WTC11 (cell line): ENCODE measurements at regions not wholly inside any gene's neighbourhood (a gene's known extent, or its start where the extent isn't known, plus 50 kb on each side); places are given as distances from the start of the nearest gene placed in this dataset.
A peak's percentile ranks its signal among the peaks of the same experiment; 100 is the strongest.

Experiments
- ELF4 ChIP-seq: sonication (generic); formaldehyde crosslinking; IDR thresholded peaks from 2 replicates; pipeline ENCODE4 v1.8.1; 2022; ENCODE audit warnings: low read depth, mild to moderate bottlenecking, moderate library complexity, missing genetic modification reagents
- PRRX2 ChIP-seq: fragments of 250-450 bp; sonication (Bioruptor Pico); IDR thresholded peaks from 2 replicates; pipeline ENCODE4 v1.8.0; 2021; ENCODE audit warnings: mild to moderate bottlenecking
- RORB ChIP-seq: fragments of 250-450 bp; sonication (Bioruptor Pico); IDR thresholded peaks from 2 replicates; pipeline ENCODE4 v1.9.0; 2021; ENCODE audit warnings: mild to moderate bottlenecking
- ZNF423 ChIP-seq: fragments of 250-450 bp; sonication (Bioruptor Pico); IDR thresholded peaks from 2 replicates; pipeline ENCODE4 v2.1.2; 2022; ENCODE audit warnings: mild to moderate bottlenecking, moderate library complexity
- TF ChIP-seq, protein P1 (sequence below): sonication (generic); formaldehyde crosslinking; IDR thresholded peaks from 2 replicates; pipeline ENCODE4 v1.8.0; 2023; ENCODE audit warnings: mild to moderate bottlenecking, missing genetic modification reagents
- TF ChIP-seq, protein P2 (sequence below): sonication (generic); formaldehyde crosslinking; IDR thresholded peaks from 2 replicates; pipeline ENCODE4 v1.8.1; 2022; ENCODE audit warnings: low read depth, missing genetic modification reagents, borderline replicate concordance
- TF ChIP-seq, protein P3 (sequence below): sonication (generic); formaldehyde crosslinking; conservative IDR thresholded peaks from 2 replicates; pipeline ENCODE4 v1.8.1; 2023; ENCODE audit warnings: mild to moderate bottlenecking, low read depth, missing genetic modification reagents, moderate library complexity
- TF ChIP-seq, protein P4 (sequence below): sonication (generic); formaldehyde crosslinking; IDR thresholded peaks from 2 replicates; pipeline ENCODE4 v1.8.1; 2023; ENCODE audit warnings: mild to moderate bottlenecking, moderate library complexity, missing genetic modification reagents
- TF ChIP-seq, protein P5 (sequence below): sonication (generic); formaldehyde crosslinking; IDR thresholded peaks from 2 replicates; pipeline ENCODE4 v1.8.0; 2022; ENCODE audit warnings: mild to moderate bottlenecking, missing genetic modification reagents
- TF ChIP-seq, protein P6 (sequence below): fragments of 250-450 bp; sonication (Bioruptor Pico); IDR thresholded peaks from 2 replicates; pipeline ENCODE4 v1.9.0; 2021; ENCODE audit warnings: mild to moderate bottlenecking, borderline replicate concordance
- TF ChIP-seq, protein P7 (sequence below): sonication (generic); formaldehyde crosslinking; IDR thresholded peaks from 2 replicates; pipeline ENCODE4 v1.8.1; 2023; ENCODE audit warnings: mild to moderate bottlenecking, missing genetic modification reagents, moderate library complexity
- TF ChIP-seq, protein P8 (sequence below): sonication (generic); formaldehyde crosslinking; IDR thresholded peaks from 2 replicates; pipeline ENCODE4 v1.8.0; 2022; ENCODE audit warnings: missing genetic modification reagents

DNA sequence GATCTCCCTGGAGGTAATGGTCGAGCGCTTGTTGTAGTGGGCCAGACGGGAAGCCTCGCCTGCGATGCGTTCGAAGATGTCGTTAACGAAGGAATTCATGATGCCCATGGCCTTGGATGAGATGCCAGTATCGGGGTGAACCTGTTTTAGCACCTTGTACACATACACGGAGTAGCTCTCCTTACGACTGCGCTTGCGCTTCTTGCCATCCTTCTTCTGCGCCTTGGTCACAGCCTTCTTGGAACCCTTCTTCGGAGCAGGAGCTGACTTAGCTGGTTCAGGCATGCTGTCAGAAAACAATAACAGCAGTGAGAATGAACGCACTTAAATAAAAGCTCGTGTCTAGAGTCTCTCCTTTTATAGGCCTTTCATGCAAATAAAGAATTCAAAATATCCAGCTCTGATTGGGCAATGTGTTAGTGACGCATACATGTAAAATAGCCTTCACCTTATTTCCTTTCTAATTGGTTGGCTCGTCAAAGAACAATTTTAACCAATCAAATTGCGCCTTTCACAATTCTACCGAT, 129.2 kb downstream of the HFE start (continued):
- TF ChIP-seq, protein P1, sequence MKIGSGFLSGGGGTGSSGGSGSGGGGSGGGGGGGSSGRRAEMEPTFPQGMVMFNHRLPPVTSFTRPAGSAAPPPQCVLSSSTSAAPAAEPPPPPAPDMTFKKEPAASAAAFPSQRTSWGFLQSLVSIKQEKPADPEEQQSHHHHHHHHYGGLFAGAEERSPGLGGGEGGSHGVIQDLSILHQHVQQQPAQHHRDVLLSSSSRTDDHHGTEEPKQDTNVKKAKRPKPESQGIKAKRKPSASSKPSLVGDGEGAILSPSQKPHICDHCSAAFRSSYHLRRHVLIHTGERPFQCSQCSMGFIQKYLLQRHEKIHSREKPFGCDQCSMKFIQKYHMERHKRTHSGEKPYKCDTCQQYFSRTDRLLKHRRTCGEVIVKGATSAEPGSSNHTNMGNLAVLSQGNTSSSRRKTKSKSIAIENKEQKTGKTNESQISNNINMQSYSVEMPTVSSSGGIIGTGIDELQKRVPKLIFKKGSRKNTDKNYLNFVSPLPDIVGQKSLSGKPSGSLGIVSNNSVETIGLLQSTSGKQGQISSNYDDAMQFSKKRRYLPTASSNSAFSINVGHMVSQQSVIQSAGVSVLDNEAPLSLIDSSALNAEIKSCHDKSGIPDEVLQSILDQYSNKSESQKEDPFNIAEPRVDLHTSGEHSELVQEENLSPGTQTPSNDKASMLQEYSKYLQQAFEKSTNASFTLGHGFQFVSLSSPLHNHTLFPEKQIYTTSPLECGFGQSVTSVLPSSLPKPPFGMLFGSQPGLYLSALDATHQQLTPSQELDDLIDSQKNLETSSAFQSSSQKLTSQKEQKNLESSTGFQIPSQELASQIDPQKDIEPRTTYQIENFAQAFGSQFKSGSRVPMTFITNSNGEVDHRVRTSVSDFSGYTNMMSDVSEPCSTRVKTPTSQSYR (CRISPR knock-in tag) = no peak
- TF ChIP-seq, protein P2, sequence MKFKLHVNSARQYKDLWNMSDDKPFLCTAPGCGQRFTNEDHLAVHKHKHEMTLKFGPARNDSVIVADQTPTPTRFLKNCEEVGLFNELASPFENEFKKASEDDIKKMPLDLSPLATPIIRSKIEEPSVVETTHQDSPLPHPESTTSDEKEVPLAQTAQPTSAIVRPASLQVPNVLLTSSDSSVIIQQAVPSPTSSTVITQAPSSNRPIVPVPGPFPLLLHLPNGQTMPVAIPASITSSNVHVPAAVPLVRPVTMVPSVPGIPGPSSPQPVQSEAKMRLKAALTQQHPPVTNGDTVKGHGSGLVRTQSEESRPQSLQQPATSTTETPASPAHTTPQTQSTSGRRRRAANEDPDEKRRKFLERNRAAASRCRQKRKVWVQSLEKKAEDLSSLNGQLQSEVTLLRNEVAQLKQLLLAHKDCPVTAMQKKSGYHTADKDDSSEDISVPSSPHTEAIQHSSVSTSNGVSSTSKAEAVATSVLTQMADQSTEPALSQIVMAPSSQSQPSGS (CRISPR knock-in tag) = no peak
- TF ChIP-seq, protein P3, sequence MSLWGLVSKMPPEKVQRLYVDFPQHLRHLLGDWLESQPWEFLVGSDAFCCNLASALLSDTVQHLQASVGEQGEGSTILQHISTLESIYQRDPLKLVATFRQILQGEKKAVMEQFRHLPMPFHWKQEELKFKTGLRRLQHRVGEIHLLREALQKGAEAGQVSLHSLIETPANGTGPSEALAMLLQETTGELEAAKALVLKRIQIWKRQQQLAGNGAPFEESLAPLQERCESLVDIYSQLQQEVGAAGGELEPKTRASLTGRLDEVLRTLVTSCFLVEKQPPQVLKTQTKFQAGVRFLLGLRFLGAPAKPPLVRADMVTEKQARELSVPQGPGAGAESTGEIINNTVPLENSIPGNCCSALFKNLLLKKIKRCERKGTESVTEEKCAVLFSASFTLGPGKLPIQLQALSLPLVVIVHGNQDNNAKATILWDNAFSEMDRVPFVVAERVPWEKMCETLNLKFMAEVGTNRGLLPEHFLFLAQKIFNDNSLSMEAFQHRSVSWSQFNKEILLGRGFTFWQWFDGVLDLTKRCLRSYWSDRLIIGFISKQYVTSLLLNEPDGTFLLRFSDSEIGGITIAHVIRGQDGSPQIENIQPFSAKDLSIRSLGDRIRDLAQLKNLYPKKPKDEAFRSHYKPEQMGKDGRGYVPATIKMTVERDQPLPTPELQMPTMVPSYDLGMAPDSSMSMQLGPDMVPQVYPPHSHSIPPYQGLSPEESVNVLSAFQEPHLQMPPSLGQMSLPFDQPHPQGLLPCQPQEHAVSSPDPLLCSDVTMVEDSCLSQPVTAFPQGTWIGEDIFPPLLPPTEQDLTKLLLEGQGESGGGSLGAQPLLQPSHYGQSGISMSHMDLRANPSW = no peak
- TF ChIP-seq, protein P4, sequence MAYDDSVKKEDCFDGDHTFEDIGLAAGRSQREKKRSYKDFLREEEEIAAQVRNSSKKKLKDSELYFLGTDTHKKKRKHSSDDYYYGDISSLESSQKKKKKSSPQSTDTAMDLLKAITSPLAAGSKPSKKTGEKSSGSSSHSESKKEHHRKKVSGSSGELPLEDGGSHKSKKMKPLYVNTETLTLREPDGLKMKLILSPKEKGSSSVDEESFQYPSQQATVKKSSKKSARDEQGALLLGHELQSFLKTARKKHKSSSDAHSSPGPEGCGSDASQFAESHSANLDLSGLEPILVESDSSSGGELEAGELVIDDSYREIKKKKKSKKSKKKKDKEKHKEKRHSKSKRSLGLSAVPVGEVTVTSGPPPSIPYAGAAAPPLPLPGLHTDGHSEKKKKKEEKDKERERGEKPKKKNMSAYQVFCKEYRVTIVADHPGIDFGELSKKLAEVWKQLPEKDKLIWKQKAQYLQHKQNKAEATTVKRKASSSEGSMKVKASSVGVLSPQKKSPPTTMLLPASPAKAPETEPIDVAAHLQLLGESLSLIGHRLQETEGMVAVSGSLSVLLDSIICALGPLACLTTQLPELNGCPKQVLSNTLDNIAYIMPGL = peak; percentile 83
- no peak for TF ChIP-seq RORB (CRISPR knock-in tag)
- no peak for TF ChIP-seq ELF4 (CRISPR knock-in tag)
- peak; percentile 85; the same call in 1 of the 2 replicates for TF ChIP-seq PRRX2
- TF ChIP-seq, protein P5, sequence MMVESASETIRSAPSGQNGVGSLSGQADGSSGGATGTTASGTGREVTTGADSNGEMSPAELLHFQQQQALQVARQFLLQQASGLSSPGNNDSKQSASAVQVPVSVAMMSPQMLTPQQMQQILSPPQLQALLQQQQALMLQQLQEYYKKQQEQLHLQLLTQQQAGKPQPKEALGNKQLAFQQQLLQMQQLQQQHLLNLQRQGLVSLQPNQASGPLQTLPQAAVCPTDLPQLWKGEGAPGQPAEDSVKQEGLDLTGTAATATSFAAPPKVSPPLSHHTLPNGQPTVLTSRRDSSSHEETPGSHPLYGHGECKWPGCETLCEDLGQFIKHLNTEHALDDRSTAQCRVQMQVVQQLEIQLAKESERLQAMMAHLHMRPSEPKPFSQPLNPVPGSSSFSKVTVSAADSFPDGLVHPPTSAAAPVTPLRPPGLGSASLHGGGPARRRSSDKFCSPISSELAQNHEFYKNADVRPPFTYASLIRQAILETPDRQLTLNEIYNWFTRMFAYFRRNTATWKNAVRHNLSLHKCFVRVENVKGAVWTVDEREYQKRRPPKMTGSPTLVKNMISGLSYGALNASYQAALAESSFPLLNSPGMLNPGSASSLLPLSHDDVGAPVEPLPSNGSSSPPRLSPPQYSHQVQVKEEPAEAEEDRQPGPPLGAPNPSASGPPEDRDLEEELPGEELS = no peak
- TF ChIP-seq, protein P6, sequence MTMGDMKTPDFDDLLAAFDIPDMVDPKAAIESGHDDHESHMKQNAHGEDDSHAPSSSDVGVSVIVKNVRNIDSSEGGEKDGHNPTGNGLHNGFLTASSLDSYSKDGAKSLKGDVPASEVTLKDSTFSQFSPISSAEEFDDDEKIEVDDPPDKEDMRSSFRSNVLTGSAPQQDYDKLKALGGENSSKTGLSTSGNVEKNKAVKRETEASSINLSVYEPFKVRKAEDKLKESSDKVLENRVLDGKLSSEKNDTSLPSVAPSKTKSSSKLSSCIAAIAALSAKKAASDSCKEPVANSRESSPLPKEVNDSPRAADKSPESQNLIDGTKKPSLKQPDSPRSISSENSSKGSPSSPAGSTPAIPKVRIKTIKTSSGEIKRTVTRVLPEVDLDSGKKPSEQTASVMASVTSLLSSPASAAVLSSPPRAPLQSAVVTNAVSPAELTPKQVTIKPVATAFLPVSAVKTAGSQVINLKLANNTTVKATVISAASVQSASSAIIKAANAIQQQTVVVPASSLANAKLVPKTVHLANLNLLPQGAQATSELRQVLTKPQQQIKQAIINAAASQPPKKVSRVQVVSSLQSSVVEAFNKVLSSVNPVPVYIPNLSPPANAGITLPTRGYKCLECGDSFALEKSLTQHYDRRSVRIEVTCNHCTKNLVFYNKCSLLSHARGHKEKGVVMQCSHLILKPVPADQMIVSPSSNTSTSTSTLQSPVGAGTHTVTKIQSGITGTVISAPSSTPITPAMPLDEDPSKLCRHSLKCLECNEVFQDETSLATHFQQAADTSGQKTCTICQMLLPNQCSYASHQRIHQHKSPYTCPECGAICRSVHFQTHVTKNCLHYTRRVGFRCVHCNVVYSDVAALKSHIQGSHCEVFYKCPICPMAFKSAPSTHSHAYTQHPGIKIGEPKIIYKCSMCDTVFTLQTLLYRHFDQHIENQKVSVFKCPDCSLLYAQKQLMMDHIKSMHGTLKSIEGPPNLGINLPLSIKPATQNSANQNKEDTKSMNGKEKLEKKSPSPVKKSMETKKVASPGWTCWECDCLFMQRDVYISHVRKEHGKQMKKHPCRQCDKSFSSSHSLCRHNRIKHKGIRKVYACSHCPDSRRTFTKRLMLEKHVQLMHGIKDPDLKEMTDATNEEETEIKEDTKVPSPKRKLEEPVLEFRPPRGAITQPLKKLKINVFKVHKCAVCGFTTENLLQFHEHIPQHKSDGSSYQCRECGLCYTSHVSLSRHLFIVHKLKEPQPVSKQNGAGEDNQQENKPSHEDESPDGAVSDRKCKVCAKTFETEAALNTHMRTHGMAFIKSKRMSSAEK (CRISPR knock-in tag) = peak; percentile 67; the same call in 1 of the 2 replicates
- TF ChIP-seq, protein P7, sequence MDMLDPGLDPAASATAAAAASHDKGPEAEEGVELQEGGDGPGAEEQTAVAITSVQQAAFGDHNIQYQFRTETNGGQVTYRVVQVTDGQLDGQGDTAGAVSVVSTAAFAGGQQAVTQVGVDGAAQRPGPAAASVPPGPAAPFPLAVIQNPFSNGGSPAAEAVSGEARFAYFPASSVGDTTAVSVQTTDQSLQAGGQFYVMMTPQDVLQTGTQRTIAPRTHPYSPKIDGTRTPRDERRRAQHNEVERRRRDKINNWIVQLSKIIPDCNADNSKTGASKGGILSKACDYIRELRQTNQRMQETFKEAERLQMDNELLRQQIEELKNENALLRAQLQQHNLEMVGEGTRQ (CRISPR knock-in tag) = no peak
- no peak for TF ChIP-seq ZNF423
- TF ChIP-seq, protein P8, sequence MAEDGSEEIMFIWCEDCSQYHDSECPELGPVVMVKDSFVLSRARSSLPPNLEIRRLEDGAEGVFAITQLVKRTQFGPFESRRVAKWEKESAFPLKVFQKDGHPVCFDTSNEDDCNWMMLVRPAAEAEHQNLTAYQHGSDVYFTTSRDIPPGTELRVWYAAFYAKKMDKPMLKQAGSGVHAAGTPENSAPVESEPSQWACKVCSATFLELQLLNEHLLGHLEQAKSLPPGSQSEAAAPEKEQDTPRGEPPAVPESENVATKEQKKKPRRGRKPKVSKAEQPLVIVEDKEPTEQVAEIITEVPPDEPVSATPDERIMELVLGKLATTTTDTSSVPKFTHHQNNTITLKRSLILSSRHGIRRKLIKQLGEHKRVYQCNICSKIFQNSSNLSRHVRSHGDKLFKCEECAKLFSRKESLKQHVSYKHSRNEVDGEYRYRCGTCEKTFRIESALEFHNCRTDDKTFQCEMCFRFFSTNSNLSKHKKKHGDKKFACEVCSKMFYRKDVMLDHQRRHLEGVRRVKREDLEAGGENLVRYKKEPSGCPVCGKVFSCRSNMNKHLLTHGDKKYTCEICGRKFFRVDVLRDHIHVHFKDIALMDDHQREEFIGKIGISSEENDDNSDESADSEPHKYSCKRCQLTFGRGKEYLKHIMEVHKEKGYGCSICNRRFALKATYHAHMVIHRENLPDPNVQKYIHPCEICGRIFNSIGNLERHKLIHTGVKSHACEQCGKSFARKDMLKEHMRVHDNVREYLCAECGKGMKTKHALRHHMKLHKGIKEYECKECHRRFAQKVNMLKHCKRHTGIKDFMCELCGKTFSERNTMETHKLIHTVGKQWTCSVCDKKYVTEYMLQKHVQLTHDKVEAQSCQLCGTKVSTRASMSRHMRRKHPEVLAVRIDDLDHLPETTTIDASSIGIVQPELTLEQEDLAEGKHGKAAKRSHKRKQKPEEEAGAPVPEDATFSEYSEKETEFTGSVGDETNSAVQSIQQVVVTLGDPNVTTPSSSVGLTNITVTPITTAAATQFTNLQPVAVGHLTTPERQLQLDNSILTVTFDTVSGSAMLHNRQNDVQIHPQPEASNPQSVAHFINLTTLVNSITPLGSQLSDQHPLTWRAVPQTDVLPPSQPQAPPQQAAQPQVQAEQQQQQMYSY (CRISPR knock-in tag) = no peak
